ENCODE measurements at regions not wholly inside any gene's neighbourhood (a gene's known extent, or its start where the extent isn't known, plus 50 kb on each side); places are given as distances from the start of the nearest gene placed in this dataset.

- H3K4me3 ChIP-seq: no peak overlapping the region
- in situ Hi-C loops (cut with MboI; ENCODE audit: low pct_unique_long_range_greater_than_20kb in 2 of 9, low sequenced_read_pairs in 9 of 9, unreplicated experiment in 9 of 9): loop anchor here in 2 of 9 experiments (25.0 kb wide), 1 partner anchor 342 kb away; no protein-coding TSS in a partner anchor
- no peak overlapping the region for H3K27ac ChIP-seq
- ATAC-seq (replicated peaks in 6 of 8): peak in 2 of 8 experiments; percentile 77 to 89
- no peaks in the 10 kb centered on the region for H3K4me1 ChIP-seq (replicated peaks in 1 of 2)
- 33 to 93% (median 70%) methylated on average over 1 to 3 of the region's 3 CpGs; no CpG with 5 or more reads in 2 of the 10 experiments for WGBS, 10 experiments
These were observed 109.3 kb upstream of the MME start for GRCh38 chr3:154970797-154971196.

GRCh38 chr3:154969366-154969765, 110.8 kb upstream of the MME start:
- no peak for ATAC-seq (replicated peaks in 6 of 8)
- in situ Hi-C loops (cut with MboI; ENCODE audit: low pct_unique_long_range_greater_than_20kb in 2 of 9, low sequenced_read_pairs in 9 of 9, unreplicated experiment in 9 of 9): loop anchor here in 2 of 9 experiments (25.0 kb wide), 1 partner anchor 343 kb away; no protein-coding TSS in a partner anchor
- Histone ChIP-seq H3K4me1 (replicated peaks in 1 of 2) (no peaks in the 10 kb centered on the region), H3K27ac (no peak overlapping the region), H3K4me3 (no peak overlapping the region)
- WGBS, 10 experiments: 38 to 100% (median 82%) methylated on average over 1 to 2 of the region's 2 CpGs

GRCh38 chr3:154967090-154967489, 113.0 kb upstream of the MME start:
- H3K4me3 ChIP-seq: no peak overlapping the region
- H3K27ac ChIP-seq: no peak overlapping the region
- ATAC-seq (replicated peaks in 6 of 8): no peak
- in situ Hi-C loops (cut with MboI; ENCODE audit: low pct_unique_long_range_greater_than_20kb in 2 of 9, low sequenced_read_pairs in 9 of 9, unreplicated experiment in 9 of 9): loop anchor here in 2 of 9 experiments (25.0 kb wide), 1 partner anchor 345 kb away; no protein-coding TSS in a partner anchor
- H3K4me1 ChIP-seq (replicated peaks in 1 of 2): no peaks in the 10 kb centered on the region

GRCh38 chr3:154956815-154957214, 123.3 kb upstream of the MME start:
- WGBS, 10 experiments: 50 to 63% (median 60%) methylated on average over 1 of the region's 1 CpG; no CpG with 5 or more reads in 6 of the 10 experiments
- no peak overlapping the region for H3K4me3 ChIP-seq
- no peak for ATAC-seq (replicated peaks in 6 of 8)
- H3K27ac ChIP-seq: no peak overlapping the region
- H3K4me1 ChIP-seq (replicated peaks in 1 of 2): no peaks in the 10 kb centered on the region
- in situ Hi-C loops (cut with MboI; ENCODE audit: low pct_unique_long_range_greater_than_20kb in 2 of 9, low sequenced_read_pairs in 9 of 9, unreplicated experiment in 9 of 9): loop anchor here in 3 of 9 experiments (10.0 to 25.0 kb wide), 2 partner anchors 355 to 368 kb away; no protein-coding TSS in a partner anchor

- no peak overlapping the region for H3K27ac ChIP-seq
- ATAC-seq (replicated peaks in 6 of 8): no peak
- H3K4me1 ChIP-seq (replicated peaks in 1 of 2): no peaks in the 10 kb centered on the region
- H3K4me3 ChIP-seq: no peak overlapping the region
- in situ Hi-C loops (cut with MboI; ENCODE audit: low pct_unique_long_range_greater_than_20kb in 2 of 9, low sequenced_read_pairs in 9 of 9, unreplicated experiment in 9 of 9): loop anchor here in 3 of 9 experiments (10.0 to 25.0 kb wide), 2 partner anchors 356 to 369 kb away; no protein-coding TSS in a partner anchor
- 75 to 100% (median 96%) methylated on average over 1 to 2 of the region's 2 CpGs; no CpG with 5 or more reads in 1 of the 10 experiments for WGBS, 10 experiments
These were observed 124.1 kb upstream of the MME start for GRCh38 chr3:154955907-154956533.

- in situ Hi-C loops (cut with MboI; ENCODE audit: low pct_unique_long_range_greater_than_20kb in 2 of 9, low sequenced_read_pairs in 9 of 9, unreplicated experiment in 9 of 9): loop anchor here in 3 of 9 experiments (10.0 to 25.0 kb wide), 2 partner anchors 358 to 370 kb away; no protein-coding TSS in a partner anchor
These were observed 125.4 kb upstream of the MME start for GRCh38 chr3:154954757-154955156.

GRCh38 chr3:154953538-154953937, 126.6 kb upstream of the MME start:
- no peak for ATAC-seq (replicated peaks in 6 of 8)
- 43 to 100% (median 67%) methylated on average over 1 to 3 of the region's 3 CpGs for WGBS, 10 experiments
- Histone ChIP-seq H3K4me1 (replicated peaks in 1 of 2) (no peaks in the 10 kb centered on the region), H3K4me3 (no peak overlapping the region), H3K27ac (no peak overlapping the region)
- in situ Hi-C loops (cut with MboI; ENCODE audit: low pct_unique_long_range_greater_than_20kb in 2 of 9, low sequenced_read_pairs in 9 of 9, unreplicated experiment in 9 of 9): loop anchor here in 3 of 9 experiments (10.0 to 25.0 kb wide), 2 partner anchors 359 to 371 kb away; no protein-coding TSS in a partner anchor

More at GRCh38 chr3:154954757-154955156, 125.4 kb upstream of the MME start:
- Histone ChIP-seq H3K4me1 (replicated peaks in 1 of 2) (no peaks in the 10 kb centered on the region), H3K27ac (no peak overlapping the region), H3K4me3 (no peak overlapping the region)
- WGBS, 10 experiments: 27 to 100% (median 47%) methylated on average over 1 of the region's 1 CpG; no CpG with 5 or more reads in 6 of the 10 experiments
- peak in 3 of 8 experiments; percentile 76 to 95 (median 94) for ATAC-seq (replicated peaks in 6 of 8)

GRCh38 chr3:154952553-154952952, 127.6 kb upstream of the MME start:
- 62 to 96% (median 82%) methylated on average over 1 to 6 of the region's 6 CpGs for WGBS, 10 experiments
- no peaks in the 10 kb centered on the region for H3K4me1 ChIP-seq (replicated peaks in 1 of 2)
- no peak overlapping the region for H3K27ac ChIP-seq
- ATAC-seq (replicated peaks in 6 of 8): no peak
- no peak overlapping the region for H3K4me3 ChIP-seq
- in situ Hi-C loops (cut with MboI; ENCODE audit: low pct_unique_long_range_greater_than_20kb in 2 of 9, low sequenced_read_pairs in 9 of 9, unreplicated experiment in 9 of 9): loop anchor here in 3 of 9 experiments (10.0 to 25.0 kb wide), 2 partner anchors 360 to 372 kb away; no protein-coding TSS in a partner anchor

- Histone ChIP-seq H3K4me1 (replicated peaks in 1 of 2) (no peaks in the 10 kb centered on the region), H3K27ac (no peak overlapping the region), H3K4me3 (no peak overlapping the region)
- no peak for ATAC-seq (replicated peaks in 6 of 8)
- WGBS, 10 experiments: 60 to 100% (median 79%) methylated on average over 1 to 2 of the region's 2 CpGs; no CpG with 5 or more reads in 1 of the 10 experiments
- in situ Hi-C loops (cut with MboI; ENCODE audit: low pct_unique_long_range_greater_than_20kb in 2 of 9, low sequenced_read_pairs in 9 of 9, unreplicated experiment in 9 of 9): loop anchor here in 1 of 9 experiments (25.0 kb wide), 1 partner anchor 182 kb away; no protein-coding TSS in a partner anchor
These were observed 136.1 kb upstream of the MME start for GRCh38 chr3:154943981-154944380.

- in situ Hi-C loops (cut with MboI; ENCODE audit: low pct_unique_long_range_greater_than_20kb in 2 of 9, low sequenced_read_pairs in 9 of 9, unreplicated experiment in 9 of 9): loop anchor here in 1 of 9 experiments (25.0 kb wide), 1 partner anchor 181 kb away; no protein-coding TSS in a partner anchor
- Histone ChIP-seq H3K27ac (no peak overlapping the region), H3K4me1 (replicated peaks in 1 of 2) (no peaks in the 10 kb centered on the region), H3K4me3 (no peak overlapping the region)
- ATAC-seq (replicated peaks in 6 of 8): no peak
These were observed 137.3 kb upstream of the MME start for GRCh38 chr3:154942827-154943226.

- 83 to 100% (median 97%) methylated on average over 1 to 4 of the region's 4 CpGs; no CpG with 5 or more reads in 2 of the 10 experiments for WGBS, 10 experiments
- no peak for ATAC-seq (replicated peaks in 6 of 8)
- no peak overlapping the region for H3K4me3 ChIP-seq
- in situ Hi-C loops (cut with MboI; ENCODE audit: low pct_unique_long_range_greater_than_20kb in 2 of 9, low sequenced_read_pairs in 9 of 9, unreplicated experiment in 9 of 9): loop anchor here in 1 of 9 experiments (25.0 kb wide), 1 partner anchor 174 kb away; no protein-coding TSS in a partner anchor
- no peak overlapping the region for H3K27ac ChIP-seq
- H3K4me1 ChIP-seq (replicated peaks in 1 of 2): no peaks in the 10 kb centered on the region
These were observed 143.9 kb upstream of the MME start for GRCh38 chr3:154936196-154936595.

- no peak overlapping the region for H3K27ac ChIP-seq
- no peak for ATAC-seq (replicated peaks in 6 of 8)
- in situ Hi-C loops (cut with MboI; ENCODE audit: low pct_unique_long_range_greater_than_20kb in 2 of 9, low sequenced_read_pairs in 9 of 9, unreplicated experiment in 9 of 9): loop anchor here in 1 of 9 experiments (25.0 kb wide), 1 partner anchor 171 kb away; no protein-coding TSS in a partner anchor
These were observed 146.5 kb upstream of the MME start for GRCh38 chr3:154933581-154933980.

GRCh38 chr3:154932633-154933032, 147.5 kb upstream of the MME start:
- Histone ChIP-seq H3K4me3 (no peak overlapping the region), H3K4me1 (replicated peaks in 1 of 2) (no peaks in the 10 kb centered on the region), H3K27ac (no peak overlapping the region)
- peak in 1 of 8 experiments; percentile 48 for ATAC-seq (replicated peaks in 6 of 8)
- in situ Hi-C loops (cut with MboI; ENCODE audit: low pct_unique_long_range_greater_than_20kb in 2 of 9, low sequenced_read_pairs in 9 of 9, unreplicated experiment in 9 of 9): loop anchor here in 1 of 9 experiments (25.0 kb wide), 1 partner anchor 170 kb away; no protein-coding TSS in a partner anchor

More at GRCh38 chr3:154933581-154933980, 146.5 kb upstream of the MME start:
- H3K4me3 ChIP-seq: no peak overlapping the region
- H3K4me1 ChIP-seq (replicated peaks in 1 of 2): no peaks in the 10 kb centered on the region
